Neural cell (in vitro differentiated cells): ENCODE measurements at regions not wholly inside any gene's neighbourhood (a gene's known extent, or its start where the extent isn't known, plus 50 kb on each side); places are given as distances from the start of the nearest gene placed in this dataset.

Source experiments
- H2AFZ ChIP-seq: fragments of 200-600, 300-800 bp; sonication (generic), shearing (Covaris generic); 2 replicates; pipeline ENCODE4 v1.6.0; 2014; ENCODE audit warnings: low read depth, mild to moderate bottlenecking, antibody characterized with exemption, low read length, moderate library complexity
- H3F3A ChIP-seq: fragments of 200-600 bp; shearing (Covaris generic); 2 replicates; pipeline ENCODE4 v1.6.1; 2016; ENCODE audit warnings: mild to moderate bottlenecking, moderate library complexity, mixed read lengths, antibody characterized with exemption, low read length; ENCODE audit not compliant: insufficient read depth, poor library complexity, severe bottlenecking
- H3K27ac ChIP-seq: fragments of 200-600, 300-800 bp; sonication (generic), shearing (Covaris generic); 2 replicates; pipeline ENCODE4 v1.5.1; 2014; ENCODE audit warnings: mild to moderate bottlenecking, low read length, moderate library complexity
- H3K27me3 ChIP-seq: fragments of 300-800, 200-600 bp; sonication (generic), shearing (Covaris generic); 2 replicates; pipeline ENCODE4 v1.6.0; 2014; ENCODE audit warnings: mild to moderate bottlenecking, low read depth, low read length, moderate library complexity; ENCODE audit not compliant: insufficient read depth
- H3K36me3 ChIP-seq: fragments of 300-800, 200-600 bp; sonication (generic), shearing (Covaris generic); 2 replicates; pipeline ENCODE4 v1.5.1; 2014; ENCODE audit warnings: mild to moderate bottlenecking, antibody characterized with exemption, low read length, moderate library complexity; ENCODE audit not compliant: insufficient read depth
- H3K4me2 ChIP-seq: fragments of 300-800, 200-600 bp; sonication (generic), shearing (Covaris generic); 2 replicates; pipeline ENCODE4 v1.6.0; 2014; ENCODE audit warnings: mild to moderate bottlenecking, low read length
- H3K4me3 ChIP-seq: fragments of 300-800, 200-600 bp; sonication (generic), shearing (Covaris generic); 2 replicates; pipeline ENCODE4 v1.5.1; 2014; ENCODE audit warnings: mild to moderate bottlenecking, low read length, moderate library complexity
- H3K79me2 ChIP-seq: fragments of 200-600 bp; shearing (Covaris generic); replicated peaks from 2 replicates; pipeline ENCODE4 v1.6.0; 2014; ENCODE audit warnings: mild to moderate bottlenecking, low read length, moderate library complexity; ENCODE audit not compliant: insufficient read depth
- H3K9ac ChIP-seq: fragments of 300-800, 200-600 bp; sonication (generic), shearing (Covaris generic); 2 replicates; pipeline ENCODE4 v1.6.1; 2016; ENCODE audit warnings: mild to moderate bottlenecking, low read length, mixed read lengths
- H3K9me2 ChIP-seq: fragments of 200-600 bp; shearing (Covaris generic); 2 replicates; pipeline ENCODE4 v1.6.1; 2016; ENCODE audit warnings: mild to moderate bottlenecking, low read length, mixed read lengths; ENCODE audit not compliant: insufficient read depth
- H3K9me3 ChIP-seq: fragments of 200-600, 300-800 bp; sonication (generic), shearing (Covaris generic); 2 replicates; pipeline ENCODE4 v1.6.1; 2016; ENCODE audit warnings: mild to moderate bottlenecking, mixed run types, low read length, moderate library complexity, mixed read lengths
- H4K20me1 ChIP-seq: fragments of 200-600 bp; shearing (Covaris generic); 2 replicates; pipeline ENCODE4 v1.6.1; 2016; ENCODE audit warnings: mild to moderate bottlenecking, mixed run types; ENCODE audit not compliant: insufficient read depth
- EP300 ChIP-seq: fragments of 450-650 bp; conservative IDR thresholded peaks from 2 replicates; pipeline ENCODE4 v1.6.1; 2014; ENCODE audit warnings: antibody characterized with exemption, mild to moderate bottlenecking, moderate library complexity; ENCODE audit not compliant: poor library complexity, severe bottlenecking
- EZH2 ChIP-seq: fragments of 200-600, 300-800 bp; shearing (Covaris generic), sonication (generic); IDR thresholded peaks from 2 replicates; pipeline ENCODE4 v1.6.1; 2014; ENCODE audit warnings: antibody characterized with exemption, low read length, borderline replicate concordance, mild to moderate bottlenecking; ENCODE audit not compliant: insufficient read depth, poor library complexity, severe bottlenecking
- MXI1 ChIP-seq: fragments of 450-650 bp; conservative IDR thresholded peaks from 2 replicates; pipeline ENCODE4 v1.6.1; 2014; ENCODE audit warnings: antibody characterized with exemption, mild to moderate bottlenecking; ENCODE audit not compliant: poor library complexity, severe bottlenecking
- POLR2AphosphoS5 ChIP-seq: IDR thresholded peaks from 2 replicates; pipeline ENCODE4 v1.6.1; 2012
- RAD21 ChIP-seq: fragments of 450-650 bp; conservative IDR thresholded peaks from 2 replicates; pipeline ENCODE4 v1.6.1; 2014; ENCODE audit warnings: antibody characterized with exemption, mild to moderate bottlenecking, moderate library complexity
- SMC3 ChIP-seq: fragments of 450-650 bp; conservative IDR thresholded peaks from 2 replicates; pipeline ENCODE4 v1.6.1; 2014; ENCODE audit warnings: antibody characterized with exemption, mild to moderate bottlenecking, moderate library complexity; ENCODE audit not compliant: poor library complexity
- TAF1 ChIP-seq: IDR thresholded peaks from 2 replicates; pipeline ENCODE4 v1.6.1; 2012; ENCODE audit warnings: low read depth
- TF ChIP-seq, protein P1 (sequence below): fragments of 450-650 bp; IDR thresholded peaks from 2 replicates; pipeline ENCODE4 v1.5.1; 2014; ENCODE audit warnings: antibody characterized with exemption, mild to moderate bottlenecking, moderate library complexity; ENCODE audit not compliant: poor library complexity, severe bottlenecking
- TF ChIP-seq, protein P2 (sequence below): IDR thresholded peaks from 2 replicates; pipeline ENCODE4 v1.6.1; 2012; ENCODE audit warnings: borderline replicate concordance

DNA sequence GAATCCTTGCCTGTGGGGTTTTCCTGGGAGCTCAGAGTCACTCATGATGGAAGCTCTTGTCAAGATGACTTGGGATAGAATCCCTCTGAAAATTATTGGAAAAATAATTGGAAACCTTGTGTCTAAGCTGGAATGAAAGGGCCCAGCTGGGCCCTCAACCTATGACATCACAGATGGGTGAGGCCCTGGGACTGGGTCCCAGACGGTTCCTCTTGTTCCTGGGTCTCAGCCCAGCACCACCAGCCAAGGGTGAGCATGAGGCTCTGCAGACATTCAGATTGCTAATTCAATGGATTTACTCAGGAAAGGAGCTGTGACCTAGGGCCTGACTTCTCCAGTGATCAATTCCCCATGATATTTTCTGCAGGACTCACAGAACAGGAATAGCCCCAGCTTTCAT lies 188.3 kb upstream of the MYT1L start:
- H3F3A ChIP-seq = no peaks in the 10 kb centered on the region
- peak overlapping the region; percentile 73 for H3K27ac ChIP-seq
- H3K36me3 ChIP-seq = no peaks in the 10 kb centered on the region

DNA sequence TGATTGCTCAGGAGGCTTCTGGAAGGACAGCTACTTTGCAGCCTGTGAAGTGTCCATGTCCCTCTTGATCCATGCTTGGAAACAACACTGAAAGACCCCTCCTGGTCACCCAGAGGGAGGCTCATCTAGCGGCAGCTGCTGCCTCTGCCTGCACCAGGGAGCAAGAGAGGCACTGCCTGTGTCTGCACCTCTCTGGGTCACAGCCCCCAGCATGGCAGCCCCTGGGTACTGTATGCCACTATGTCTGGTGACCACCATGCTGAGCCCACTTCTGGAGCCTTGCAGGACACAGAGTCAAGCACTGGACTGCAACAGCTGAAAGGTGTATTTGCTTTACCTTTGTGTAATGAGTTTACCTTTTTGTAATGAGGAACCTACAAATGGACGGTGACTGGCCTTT lies 186.3 kb upstream of the MYT1L start:
- Histone ChIP-seq H3K27ac (no peak overlapping the region), H3K9me2 (no peaks in the 10 kb centered on the region), H3K79me2 (no peaks in the 10 kb centered on the region)

More for the DNA sequence above, 188.3 kb upstream of the MYT1L start:
- Histone ChIP-seq H3K9me2 (no peaks in the 10 kb centered on the region), H4K20me1 (no peaks in the 10 kb centered on the region), H3K27me3 (no peaks in the 10 kb centered on the region), H3K9me3 (no peaks in the 10 kb centered on the region), H3K4me3 (no peak overlapping the region), H2AFZ (no peak overlapping the region), H3K79me2 (no peaks in the 10 kb centered on the region), H3K4me2 (no peak overlapping the region), H3K9ac (peak overlapping the region; percentile 67)
- no peak for TF ChIP-seq SMC3
- no peak for TF ChIP-seq MXI1
- TF ChIP-seq TAF1 = no peak
- no peak for TF ChIP-seq EP300
- TF ChIP-seq, protein P1, sequence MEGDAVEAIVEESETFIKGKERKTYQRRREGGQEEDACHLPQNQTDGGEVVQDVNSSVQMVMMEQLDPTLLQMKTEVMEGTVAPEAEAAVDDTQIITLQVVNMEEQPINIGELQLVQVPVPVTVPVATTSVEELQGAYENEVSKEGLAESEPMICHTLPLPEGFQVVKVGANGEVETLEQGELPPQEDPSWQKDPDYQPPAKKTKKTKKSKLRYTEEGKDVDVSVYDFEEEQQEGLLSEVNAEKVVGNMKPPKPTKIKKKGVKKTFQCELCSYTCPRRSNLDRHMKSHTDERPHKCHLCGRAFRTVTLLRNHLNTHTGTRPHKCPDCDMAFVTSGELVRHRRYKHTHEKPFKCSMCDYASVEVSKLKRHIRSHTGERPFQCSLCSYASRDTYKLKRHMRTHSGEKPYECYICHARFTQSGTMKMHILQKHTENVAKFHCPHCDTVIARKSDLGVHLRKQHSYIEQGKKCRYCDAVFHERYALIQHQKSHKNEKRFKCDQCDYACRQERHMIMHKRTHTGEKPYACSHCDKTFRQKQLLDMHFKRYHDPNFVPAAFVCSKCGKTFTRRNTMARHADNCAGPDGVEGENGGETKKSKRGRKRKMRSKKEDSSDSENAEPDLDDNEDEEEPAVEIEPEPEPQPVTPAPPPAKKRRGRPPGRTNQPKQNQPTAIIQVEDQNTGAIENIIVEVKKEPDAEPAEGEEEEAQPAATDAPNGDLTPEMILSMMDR = no peak
- no peak for TF ChIP-seq RAD21
- TF ChIP-seq EZH2 = no peak
- TF ChIP-seq, protein P2, sequence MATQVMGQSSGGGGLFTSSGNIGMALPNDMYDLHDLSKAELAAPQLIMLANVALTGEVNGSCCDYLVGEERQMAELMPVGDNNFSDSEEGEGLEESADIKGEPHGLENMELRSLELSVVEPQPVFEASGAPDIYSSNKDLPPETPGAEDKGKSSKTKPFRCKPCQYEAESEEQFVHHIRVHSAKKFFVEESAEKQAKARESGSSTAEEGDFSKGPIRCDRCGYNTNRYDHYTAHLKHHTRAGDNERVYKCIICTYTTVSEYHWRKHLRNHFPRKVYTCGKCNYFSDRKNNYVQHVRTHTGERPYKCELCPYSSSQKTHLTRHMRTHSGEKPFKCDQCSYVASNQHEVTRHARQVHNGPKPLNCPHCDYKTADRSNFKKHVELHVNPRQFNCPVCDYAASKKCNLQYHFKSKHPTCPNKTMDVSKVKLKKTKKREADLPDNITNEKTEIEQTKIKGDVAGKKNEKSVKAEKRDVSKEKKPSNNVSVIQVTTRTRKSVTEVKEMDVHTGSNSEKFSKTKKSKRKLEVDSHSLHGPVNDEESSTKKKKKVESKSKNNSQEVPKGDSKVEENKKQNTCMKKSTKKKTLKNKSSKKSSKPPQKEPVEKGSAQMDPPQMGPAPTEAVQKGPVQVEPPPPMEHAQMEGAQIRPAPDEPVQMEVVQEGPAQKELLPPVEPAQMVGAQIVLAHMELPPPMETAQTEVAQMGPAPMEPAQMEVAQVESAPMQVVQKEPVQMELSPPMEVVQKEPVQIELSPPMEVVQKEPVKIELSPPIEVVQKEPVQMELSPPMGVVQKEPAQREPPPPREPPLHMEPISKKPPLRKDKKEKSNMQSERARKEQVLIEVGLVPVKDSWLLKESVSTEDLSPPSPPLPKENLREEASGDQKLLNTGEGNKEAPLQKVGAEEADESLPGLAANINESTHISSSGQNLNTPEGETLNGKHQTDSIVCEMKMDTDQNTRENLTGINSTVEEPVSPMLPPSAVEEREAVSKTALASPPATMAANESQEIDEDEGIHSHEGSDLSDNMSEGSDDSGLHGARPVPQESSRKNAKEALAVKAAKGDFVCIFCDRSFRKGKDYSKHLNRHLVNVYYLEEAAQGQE = no peak
- no peak for TF ChIP-seq POLR2AphosphoS5

More for the DNA sequence above, 186.3 kb upstream of the MYT1L start:
- H4K20me1 ChIP-seq = no peaks in the 10 kb centered on the region
- H3K4me2 ChIP-seq = no peak overlapping the region
- no peaks in the 10 kb centered on the region for H3K9me3 ChIP-seq
- no peak overlapping the region for H3K4me3 ChIP-seq
- H3K36me3 ChIP-seq = no peaks in the 10 kb centered on the region
- H2AFZ ChIP-seq = no peak overlapping the region
- H3K27me3 ChIP-seq = no peaks in the 10 kb centered on the region
- no peak overlapping the region for H3K9ac ChIP-seq
- TF ChIP-seq, protein P1 = no peak
- TF ChIP-seq POLR2AphosphoS5 (no peak), TAF1 (no peak), RAD21 (no peak), MXI1 (no peak)
- TF ChIP-seq, protein P2 = no peak
- no peaks in the 10 kb centered on the region for H3F3A ChIP-seq
